CD4-positive, alpha-beta T cell (primary cell): ENCODE measurements at regions not wholly inside any gene's neighbourhood (a gene's known extent, or its start where the extent isn't known, plus 50 kb on each side); places are given as distances from the start of the nearest gene placed in this dataset.

Experiments
- ATAC-seq: fragments of 200-7000 bp; cut with Tn5 transposase; one replicate; pipeline ENCODE4 v1.10.0; 2022; ENCODE audit warnings: mild to moderate bottlenecking; ENCODE audit not compliant: poor library complexity
- CTCF ChIA-PET: fragments of 350-600 bp; sonication (Branson Sonifier 250); formaldehyde crosslinking; loops from one replicate; lab custom pipeline; 2021; ENCODE audit warnings: antibody characterized with exemption, inconsistent platforms; lab: Charles Lee
- POLR2A ChIA-PET: fragments of 350-600 bp; sonication (Branson Sonifier 250); formaldehyde crosslinking; loops from one replicate; lab custom pipeline; 2021; ENCODE audit warnings: antibody characterized with exemption, inconsistent platforms; lab: Charles Lee
- DNase-seq, 14 experiments: peaks; one replicate each; pipeline ENCODE4 v3.0.0-alpha.2; 2013 to 2020; ENCODE audit warnings: mixed read lengths in 2 of 14
- H3K27ac ChIP-seq, 2 donors: one replicate each; pipeline versions ENCODE4 v1.5.1 to v1.7.0; 2013; ENCODE audit warnings: low read length in 2 of 2, low read depth in 1 of 2, mild to moderate bottlenecking in 1 of 2
- H3K27me3 ChIP-seq, 2 experiments: 1 replicate in 1 of 2; 2 replicates in 1 of 2; pipeline versions ENCODE4 v1.6.1 to v1.7.0; 2013; ENCODE audit warnings: low read length in 2 of 2, control low read depth in 1 of 2, mild to moderate bottlenecking in 1 of 2, moderate library complexity in 1 of 2; ENCODE audit not compliant: insufficient read depth in 2 of 2, control insufficient read depth in 1 of 2
- H3K36me3 ChIP-seq: one replicate; pipeline ENCODE4 v1.6.1; 2013; ENCODE audit warnings: low read length, control low read depth; ENCODE audit not compliant: insufficient read depth
- H3K4me1 ChIP-seq: one replicate; pipeline ENCODE4 v1.6.1; 2013; ENCODE audit warnings: low read length, control low read depth; ENCODE audit not compliant: insufficient read depth
- H3K4me3 ChIP-seq: one replicate; pipeline ENCODE4 v1.5.1; 2013; ENCODE audit warnings: mild to moderate bottlenecking, low read length, moderate library complexity
- H3K9me3 ChIP-seq, 2 experiments: 1 replicate in 1 of 2; 2 replicates in 1 of 2; pipeline versions ENCODE4 v1.6.1 to v1.7.0; 2013; ENCODE audit warnings: low read length in 2 of 2, mild to moderate bottlenecking in 2 of 2, control low read depth in 1 of 2, moderate library complexity in 1 of 2; ENCODE audit not compliant: control insufficient read depth in 1 of 2, insufficient read depth in 1 of 2
- H3K27ac Mint-ChIP-seq: one replicate; pipeline ENCODE4 v1.8.0; 2020; ENCODE audit warnings: mixed read lengths
- H3K27me3 Mint-ChIP-seq: one replicate; pipeline ENCODE4 v1.8.0; 2021; ENCODE audit warnings: mixed read lengths
- H3K36me3 Mint-ChIP-seq: one replicate; pipeline ENCODE4 v1.8.0; 2021; ENCODE audit warnings: low read depth, mixed read lengths
- H3K4me1 Mint-ChIP-seq: one replicate; pipeline ENCODE4 v1.8.0; 2021; ENCODE audit warnings: low read depth, mixed read lengths
- H3K4me3 Mint-ChIP-seq: one replicate; pipeline ENCODE4 v1.8.0; 2020; ENCODE audit warnings: mild to moderate bottlenecking, mixed read lengths
- H3K9me3 Mint-ChIP-seq: one replicate; pipeline ENCODE4 v1.8.0; 2020; ENCODE audit warnings: mixed read lengths
- CTCF ChIP-seq: fragments of 200-600 bp; IDR thresholded peaks from one replicate; pipeline ENCODE4 v1.8.0; 2022; ENCODE audit warnings: antibody characterized with exemption, mild to moderate bottlenecking
- intact Hi-C, 2 experiments: fragments of 100-400 bp; cut with DNase I in 1 of 2; cut with micrococcal nuclease in 1 of 2; formaldehyde crosslinking; loops; one replicate each; pipeline versions ENCODE4 v1.15.1 to v1.9.0; 2023 to 2025; cut with DNase I, micrococcal nuclease

GRCh38 chr4:82031376-82031927, 342.3 kb downstream of the HNRNPD start:
- Mint-ChIP-seq H3K9me3 (no peaks in the 10 kb centered on the region), H3K27me3 (peaks cover 13% of the 10 kb centered on the region), H3K27ac (no peak overlapping the region), H3K4me1 (no peaks in the 10 kb centered on the region), H3K36me3 (no peaks in the 10 kb centered on the region), H3K4me3 (no peak overlapping the region)
- Histone ChIP-seq H3K36me3 (no peaks in the 10 kb centered on the region), H3K4me3 (no peak overlapping the region), H3K27me3 (no peaks in the 10 kb centered on the region), H3K4me1 (no peaks in the 10 kb centered on the region), H3K27ac (no peak overlapping the region), H3K9me3 (no peaks in the 10 kb centered on the region)
- ChIA-PET POLR2A (no interaction called here), CTCF (no interaction called here)
- no peak for ATAC-seq
- no peak for TF ChIP-seq CTCF
- no peak for DNase-seq
- intact Hi-C loops: no loop called here

GRCh38 chr4:82017680-82018079, 356.1 kb downstream of the HNRNPD start:
- peak in 3 of 14 experiments; percentile 2 to 31 (median 16) for DNase-seq
- H3K27ac Mint-ChIP-seq: no peak overlapping the region
- no peaks in the 10 kb centered on the region for H3K36me3 Mint-ChIP-seq
- Histone ChIP-seq H3K36me3 (no peaks in the 10 kb centered on the region), H3K9me3 (no peaks in the 10 kb centered on the region), H3K27me3 (no peaks in the 10 kb centered on the region), H3K27ac (no peak overlapping the region), H3K4me1 (no peaks in the 10 kb centered on the region), H3K4me3 (no peak overlapping the region)
- no peak for ATAC-seq
- intact Hi-C loops: no loop called here
- H3K4me3 Mint-ChIP-seq: no peak overlapping the region
- ChIA-PET CTCF (no interaction called here), POLR2A (no interaction called here)
- no peak for TF ChIP-seq CTCF
- H3K9me3 Mint-ChIP-seq: peaks cover 9% of the 10 kb centered on the region
- H3K4me1 Mint-ChIP-seq: no peaks in the 10 kb centered on the region
- H3K27me3 Mint-ChIP-seq: peaks cover 16% of the 10 kb centered on the region

- Histone ChIP-seq H3K4me3 (no peak overlapping the region), H3K27me3 (peaks cover 0 to 3% of the 10 kb centered on the region in 2 experiments), H3K36me3 (no peaks in the 10 kb centered on the region), H3K9me3 (peaks cover 5 to 9% of the 10 kb centered on the region in 2 experiments), H3K27ac (no peak overlapping the region), H3K4me1 (no peaks in the 10 kb centered on the region)
- TF ChIP-seq CTCF: no peak
- Mint-ChIP-seq H3K9me3 (peaks cover 7% of the 10 kb centered on the region), H3K4me1 (no peaks in the 10 kb centered on the region), H3K27ac (no peak overlapping the region), H3K36me3 (no peaks in the 10 kb centered on the region), H3K27me3 (peaks cover 41% of the 10 kb centered on the region), H3K4me3 (no peak overlapping the region)
- ChIA-PET CTCF (no interaction called here), POLR2A (no interaction called here)
- intact Hi-C loops: no loop called here
- no peak for DNase-seq
- ATAC-seq: no peak
Measured at GRCh38 chr4:82005158-82005557, 368.6 kb downstream of the HNRNPD start.
